Effector CD4-positive, alpha-beta T cell (primary cell): ENCODE measurements at regions not wholly inside any gene's neighbourhood (a gene's known extent, or its start where the extent isn't known, plus 50 kb on each side); places are given as distances from the start of the nearest gene placed in this dataset.

Experiments used
- DNase-seq: peaks from one replicate; pipeline ENCODE4 v3.0.0-alpha.2; 2020

DNA sequence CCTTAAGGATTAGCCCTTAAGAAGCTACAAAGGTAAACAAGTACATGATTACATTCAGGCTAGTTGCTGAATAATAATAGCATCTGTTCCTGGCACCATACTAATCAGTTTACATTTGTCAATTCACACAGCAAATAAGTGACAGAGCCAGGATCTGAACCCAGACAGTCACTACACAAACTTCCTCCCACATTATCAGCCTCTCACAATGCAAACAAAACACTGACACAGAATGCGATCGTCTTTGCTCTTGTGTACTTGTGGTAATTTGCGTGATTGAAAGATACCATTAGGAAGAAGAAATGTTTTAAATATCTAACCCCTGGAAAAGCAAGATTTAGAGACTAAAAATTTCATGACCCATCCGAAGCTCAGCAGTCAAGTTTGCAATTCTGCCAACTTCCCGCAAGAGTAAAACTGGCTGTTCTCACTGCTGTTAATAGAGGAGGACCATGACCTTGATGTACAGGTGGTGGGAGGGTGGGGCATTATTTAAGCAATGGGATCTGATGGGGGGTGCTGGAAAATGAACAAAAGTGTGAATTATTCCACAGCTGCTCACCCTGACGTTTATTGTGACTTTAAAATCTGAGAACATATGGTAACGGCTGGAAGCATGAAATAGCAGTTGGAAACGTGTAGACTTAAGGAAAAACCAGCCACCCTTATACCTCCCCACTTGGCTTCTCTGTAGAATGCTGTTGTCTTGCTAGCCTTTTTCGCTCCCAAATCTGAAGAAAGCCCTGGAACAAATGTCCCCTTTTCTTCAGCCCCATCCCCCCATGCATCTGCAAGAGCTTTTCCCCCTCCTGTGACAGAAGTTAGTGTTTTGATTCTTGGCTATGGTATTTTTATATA is 95.3 kb upstream of the ARMC2 start:
- no peak for DNase-seq

DNA sequence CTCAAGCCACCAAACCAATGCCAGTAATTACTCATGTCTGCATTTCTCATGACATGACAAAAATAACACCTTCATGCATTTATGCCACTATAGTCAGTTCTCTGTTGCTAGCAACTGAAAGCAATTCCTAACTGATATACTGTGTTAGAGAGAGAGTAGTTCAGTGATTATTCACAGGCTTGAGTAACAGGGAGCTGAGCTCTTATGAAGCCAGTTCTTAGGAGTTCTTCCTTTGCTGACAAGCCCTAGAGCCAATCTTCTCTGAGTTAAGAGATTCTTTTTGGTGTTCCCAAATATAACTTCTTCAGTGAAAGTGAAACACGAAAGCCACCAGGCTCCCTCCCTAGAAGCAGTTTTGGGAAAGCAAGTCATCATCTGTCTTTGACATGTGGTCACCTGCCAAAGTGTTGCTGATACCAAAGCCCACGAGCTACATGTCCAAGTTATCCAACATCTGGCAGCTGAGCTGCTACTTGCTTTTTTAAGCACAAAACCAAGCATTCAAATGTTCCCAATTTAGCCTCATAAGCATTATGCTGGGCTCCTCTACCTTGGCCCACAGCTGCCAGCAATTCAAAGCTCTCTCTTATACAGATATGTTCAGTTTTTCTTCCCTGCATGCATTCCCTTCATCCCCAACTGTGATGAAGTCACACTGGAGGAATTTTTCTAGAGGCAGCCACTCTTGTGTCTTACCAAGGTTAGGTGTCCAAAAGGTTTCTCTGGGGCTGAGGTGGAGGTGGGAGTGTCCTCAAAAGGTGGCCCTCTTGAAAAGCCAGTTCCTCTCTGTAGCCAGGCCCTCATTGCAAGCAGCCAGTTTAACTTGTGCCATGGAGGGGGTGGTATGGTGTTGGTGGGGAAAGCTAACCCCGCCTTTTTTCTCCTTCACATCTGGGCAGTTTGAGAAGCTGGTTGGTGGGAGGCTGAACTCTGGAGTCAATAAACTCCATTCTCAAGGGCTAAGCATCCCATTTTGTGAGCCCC is 92.7 kb upstream of the ARMC2 start:
- DNase-seq = no peak

DNA sequence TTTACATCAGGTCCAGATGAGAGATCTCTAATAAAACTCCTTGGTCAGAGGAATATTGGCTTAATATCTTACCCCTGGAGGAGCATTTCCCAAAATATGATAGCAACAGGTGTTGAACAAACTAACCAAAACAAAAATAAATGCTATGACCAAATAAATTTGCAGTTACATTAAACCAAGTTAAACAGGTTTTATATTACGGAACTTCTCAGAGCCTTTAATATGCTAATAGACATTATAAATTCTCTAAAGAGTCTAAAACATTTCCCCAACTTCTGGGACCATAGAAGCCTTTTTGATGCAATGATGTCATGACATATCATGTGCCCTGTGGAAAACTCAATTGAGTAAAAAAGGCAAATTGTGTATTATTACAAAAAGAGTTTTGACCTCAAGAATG is 90.9 kb upstream of the ARMC2 start:
- DNase-seq = no peak

DNA sequence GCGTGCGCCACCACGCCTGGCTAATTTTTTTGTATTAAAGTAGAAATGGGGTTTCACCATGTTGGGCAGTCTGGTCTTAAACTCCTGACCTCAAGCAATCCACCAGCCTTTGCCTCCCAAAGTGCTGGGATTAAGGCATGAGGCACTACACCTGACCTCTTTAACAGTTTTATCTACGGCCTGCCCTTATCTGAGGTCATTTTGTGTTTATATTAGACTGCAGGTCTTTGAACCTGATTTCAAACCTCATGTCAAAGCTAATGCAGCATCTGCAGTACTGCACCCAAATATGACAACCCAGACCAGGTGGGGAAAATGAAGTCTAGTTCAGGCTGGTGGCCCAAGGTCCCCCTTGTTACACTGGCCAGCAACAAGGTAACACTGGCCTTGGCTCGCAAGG is 89.3 kb upstream of the ARMC2 start:
- no peak for DNase-seq

DNA sequence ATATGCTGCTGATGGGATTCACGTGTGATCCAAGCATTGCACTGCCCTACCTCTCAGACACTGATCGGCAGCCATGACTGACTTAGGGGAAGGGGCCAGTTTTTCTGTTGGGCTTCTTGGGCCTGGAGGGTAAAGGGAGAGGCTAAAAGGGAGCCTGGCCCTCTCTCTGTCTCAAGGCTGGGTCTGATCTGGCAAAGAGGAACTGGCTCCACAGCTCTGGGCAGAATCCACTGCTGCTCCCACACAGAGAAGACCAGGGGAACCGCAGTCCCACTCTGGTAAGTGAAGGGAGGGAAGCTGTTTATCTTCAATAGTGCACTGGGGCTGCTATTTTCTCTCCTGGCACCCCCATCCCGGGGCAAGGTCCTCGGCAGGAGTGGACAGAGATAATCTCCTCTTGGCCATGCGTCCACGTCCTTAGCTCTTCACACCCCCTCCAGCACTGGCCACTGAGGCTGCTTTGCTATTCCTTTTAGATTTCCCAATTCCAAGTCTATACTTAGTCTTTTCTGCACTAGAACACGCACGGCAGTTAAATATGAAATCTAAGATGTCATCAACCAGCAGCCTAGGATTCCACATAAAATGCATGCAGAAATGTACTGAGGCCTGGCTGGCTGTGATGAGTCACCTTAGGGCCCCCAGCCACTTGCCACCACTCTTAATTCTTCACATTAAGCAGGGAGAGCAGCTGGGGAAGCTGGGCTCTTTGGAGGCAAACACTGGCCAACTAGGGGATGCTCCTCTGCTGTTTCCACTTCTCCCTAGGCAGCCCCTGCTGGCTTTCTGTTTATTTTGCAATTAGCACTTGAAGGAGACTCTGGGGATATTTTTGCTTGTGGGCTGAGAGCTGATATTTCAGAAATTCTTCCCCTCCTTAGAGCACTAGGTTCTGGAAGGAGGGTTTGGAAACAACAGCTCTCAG is 87.8 kb upstream of the ARMC2 start:
- DNase-seq = no peak

DNA sequence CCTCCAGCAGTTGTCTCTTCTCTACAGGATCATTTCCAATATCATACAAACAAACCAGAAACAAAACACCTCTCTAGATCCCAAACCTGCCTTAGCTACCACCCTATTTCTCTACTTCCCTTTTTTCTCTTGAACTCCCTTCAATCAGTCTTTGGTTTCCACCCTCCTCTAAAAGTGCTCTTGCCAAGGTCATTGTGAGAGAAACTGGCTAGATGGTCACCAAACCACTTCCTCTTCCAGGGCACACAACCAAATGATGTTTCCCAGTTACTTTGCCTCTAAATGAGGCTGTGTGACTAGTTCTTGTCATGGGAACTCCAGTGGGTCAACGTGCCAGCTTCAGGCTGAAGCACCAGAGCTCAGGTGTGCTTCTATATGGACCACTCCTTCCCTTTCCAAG is 85.8 kb upstream of the ARMC2 start:
- DNase-seq = no peak

DNA sequence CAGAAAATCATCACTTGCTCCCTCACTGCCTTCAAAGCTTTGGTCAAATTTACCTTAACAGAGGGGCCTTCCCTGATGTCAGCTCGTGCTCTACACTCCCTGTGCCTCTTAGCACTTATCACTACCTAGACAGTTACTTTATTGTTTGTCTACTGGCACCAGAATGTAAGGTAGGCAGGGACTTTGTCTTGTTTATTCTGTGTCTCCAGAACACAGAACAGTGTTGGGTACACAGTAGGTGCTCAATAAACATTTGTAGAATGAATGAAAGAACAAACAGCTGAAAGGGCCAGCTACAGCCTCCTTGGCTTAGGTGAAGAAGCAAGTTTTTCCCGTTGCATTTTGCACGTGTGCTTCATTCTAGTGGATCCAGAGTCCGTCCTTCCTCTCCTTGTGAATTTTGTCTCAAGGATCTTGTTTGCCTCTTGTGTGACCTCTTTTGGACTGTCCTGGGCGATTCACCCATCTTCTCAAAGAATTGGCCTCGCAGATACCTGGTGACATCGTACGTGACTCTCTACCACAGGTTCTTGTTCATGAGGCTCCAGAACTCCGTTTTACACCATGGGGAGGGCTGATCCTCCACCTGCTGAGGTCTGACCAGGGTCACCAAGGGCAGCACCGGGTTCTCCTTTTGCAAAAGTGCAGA is 84.2 kb upstream of the ARMC2 start:
- no peak for DNase-seq

DNA sequence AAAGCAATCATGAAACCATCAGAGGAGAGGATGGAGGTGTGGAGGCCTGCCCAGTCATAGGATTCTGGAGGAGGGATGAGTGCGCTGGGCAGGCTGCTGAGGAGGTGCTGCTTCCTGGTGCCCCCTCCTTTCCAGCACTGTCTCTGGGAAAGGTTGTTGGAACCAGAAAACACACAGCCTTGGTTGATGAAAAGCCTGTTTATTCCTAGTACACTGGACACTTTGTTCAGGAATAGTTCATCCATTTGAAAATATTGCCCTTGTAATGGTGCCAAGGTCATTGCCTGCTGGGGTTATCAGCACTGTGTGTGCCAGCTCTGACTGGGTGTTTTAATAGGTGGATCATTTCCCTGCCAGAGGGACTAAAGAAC is 83.7 kb upstream of the ARMC2 start:
- no peak for DNase-seq

DNA sequence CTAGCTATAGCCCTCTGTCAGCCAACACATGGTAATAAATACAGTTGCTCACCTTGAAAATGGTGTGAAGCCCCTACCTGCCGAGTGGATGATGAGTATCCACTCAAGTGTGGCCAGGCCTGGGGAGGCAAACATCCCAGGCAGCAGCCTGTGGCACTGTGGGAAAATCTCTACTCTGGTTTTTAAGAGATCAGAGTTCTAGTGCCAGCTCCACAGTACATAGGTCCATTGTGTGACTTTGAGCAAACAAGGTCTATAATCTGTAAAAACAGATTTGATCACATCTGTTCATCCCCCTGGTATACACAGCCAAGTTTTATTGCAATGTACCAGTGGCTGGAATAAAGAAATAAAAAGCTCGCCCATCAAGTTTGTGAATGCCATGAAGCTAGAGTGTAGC is 82.7 kb upstream of the ARMC2 start:
- no peak for DNase-seq

DNA sequence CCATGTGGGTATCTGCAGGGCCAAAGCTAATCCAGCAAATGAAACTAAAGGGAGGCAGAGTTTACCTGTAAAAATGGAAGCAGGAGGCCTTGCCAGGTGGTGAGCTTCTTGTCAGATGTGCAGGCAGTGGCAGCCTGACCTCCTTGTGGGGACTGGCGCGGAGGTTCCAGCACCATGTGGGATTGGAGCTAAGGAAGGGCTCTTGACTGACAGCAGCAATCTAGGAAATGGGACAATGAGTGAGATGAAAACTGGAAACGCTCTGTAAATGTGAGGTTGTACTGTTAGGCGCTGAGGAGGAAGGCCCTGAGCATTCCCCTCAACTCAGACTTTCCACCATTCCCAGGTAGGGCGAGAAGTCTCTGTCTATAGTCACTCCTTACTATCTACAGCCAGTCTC is 81.8 kb upstream of the ARMC2 start:
- no peak for DNase-seq

DNA sequence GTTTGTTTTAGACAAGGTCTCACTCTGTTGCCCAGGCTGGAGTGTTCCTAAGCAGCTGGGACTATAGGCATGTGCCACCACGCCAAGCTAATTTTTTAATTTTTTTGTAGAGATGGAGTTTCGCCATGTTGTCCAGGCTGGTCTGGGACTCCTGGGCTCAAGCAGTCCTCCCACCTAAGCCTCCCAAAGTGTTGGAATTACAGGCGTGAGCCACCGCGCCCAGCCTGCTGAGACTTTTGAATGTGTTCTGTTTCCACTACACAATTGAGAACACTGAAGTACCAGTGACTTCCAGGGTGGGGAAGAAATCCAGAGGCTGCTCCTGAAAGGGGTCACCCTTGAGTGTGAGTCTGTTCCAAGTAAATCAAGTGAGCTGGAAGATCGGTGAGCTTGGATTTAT is 81.3 kb upstream of the ARMC2 start:
- DNase-seq = no peak

DNA sequence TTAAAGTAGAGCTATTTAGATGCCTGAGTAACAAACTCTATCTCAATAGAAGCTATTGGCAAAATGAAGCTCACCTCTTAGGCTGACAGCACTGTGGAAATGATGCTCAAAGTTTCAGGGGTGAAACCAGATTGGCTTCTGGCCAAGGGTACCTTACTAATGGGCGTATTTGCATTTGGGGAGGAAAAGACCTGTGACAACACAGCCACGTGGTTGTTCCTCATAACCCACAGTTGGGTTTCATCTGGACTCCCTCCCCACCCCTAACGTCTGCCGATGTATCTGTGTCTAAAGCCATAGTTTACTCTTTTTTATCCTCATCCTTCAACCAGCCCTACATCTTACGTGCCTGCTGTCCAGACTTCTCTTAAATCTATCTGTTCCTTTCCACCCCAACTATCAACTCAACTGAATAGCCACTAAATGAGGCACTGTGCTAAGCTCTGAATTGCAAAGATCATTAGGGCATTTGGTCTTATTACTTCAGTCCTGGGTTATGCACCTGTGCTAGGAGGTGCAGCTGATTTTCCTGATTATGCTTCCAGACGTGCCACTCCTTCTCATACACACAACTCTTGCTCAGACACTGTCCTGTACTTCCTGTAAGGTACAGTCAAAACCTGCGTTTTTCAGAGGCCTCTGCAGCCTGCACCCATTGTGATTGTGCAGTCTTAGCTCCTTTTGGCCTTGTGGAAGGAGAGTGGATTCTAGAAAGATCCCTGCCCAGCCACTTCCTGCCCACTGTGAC is 80.6 kb upstream of the ARMC2 start:
- DNase-seq = no peak

DNA sequence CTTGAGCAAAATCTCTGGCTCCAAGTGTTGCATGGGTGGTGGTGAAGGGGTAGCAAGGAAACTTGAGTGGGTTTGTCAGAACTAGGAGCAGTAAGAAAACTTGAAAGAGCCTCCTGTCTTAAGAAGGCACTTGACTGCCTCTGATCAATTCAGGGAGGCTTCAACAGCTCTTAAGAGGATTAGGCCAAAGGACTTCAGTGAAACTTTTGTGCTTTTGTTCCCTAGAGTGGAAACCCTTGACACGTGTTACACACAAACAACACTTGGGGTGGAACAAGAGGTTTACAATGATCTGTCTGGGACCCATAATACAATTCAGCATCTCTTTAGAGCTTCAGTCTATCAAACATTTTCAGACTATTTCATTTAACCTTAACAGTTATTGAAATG is 80.1 kb upstream of the ARMC2 start:
- no peak for DNase-seq

DNA sequence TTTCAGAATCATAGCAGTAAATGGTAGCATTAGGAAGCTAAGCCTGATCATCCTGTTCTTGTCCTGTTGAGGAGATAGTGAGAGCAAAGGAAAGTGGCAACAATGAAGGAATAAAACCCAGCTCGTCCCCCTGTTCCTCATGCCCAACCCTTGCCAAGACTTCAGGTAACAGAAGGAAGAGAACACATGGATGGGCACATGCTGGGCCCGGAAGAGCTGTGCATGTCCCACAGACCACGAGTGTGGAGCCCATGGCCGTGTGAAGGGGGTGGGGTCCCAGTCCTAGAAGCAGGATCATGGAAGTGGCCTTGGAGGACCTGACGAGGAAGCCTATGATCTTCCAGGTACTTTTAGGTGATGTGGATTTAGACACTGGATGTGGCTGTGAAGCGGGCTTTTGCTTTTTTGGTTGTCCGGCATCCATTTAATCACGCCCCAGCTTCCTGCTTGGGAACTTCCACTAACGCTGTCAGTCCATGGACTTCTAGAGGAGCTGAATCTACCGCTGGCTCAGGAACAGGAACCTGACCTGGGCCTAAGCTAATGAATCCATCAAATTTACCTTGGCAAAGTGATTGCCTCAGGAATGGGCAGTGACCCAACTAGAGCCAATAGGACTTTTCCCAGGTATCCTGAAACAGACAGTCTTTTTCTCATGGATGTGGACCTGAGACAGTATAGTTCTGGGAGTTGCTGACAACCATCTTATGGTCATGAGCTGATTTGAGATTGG is 79.3 kb upstream of the ARMC2 start:
- no peak for DNase-seq

DNA sequence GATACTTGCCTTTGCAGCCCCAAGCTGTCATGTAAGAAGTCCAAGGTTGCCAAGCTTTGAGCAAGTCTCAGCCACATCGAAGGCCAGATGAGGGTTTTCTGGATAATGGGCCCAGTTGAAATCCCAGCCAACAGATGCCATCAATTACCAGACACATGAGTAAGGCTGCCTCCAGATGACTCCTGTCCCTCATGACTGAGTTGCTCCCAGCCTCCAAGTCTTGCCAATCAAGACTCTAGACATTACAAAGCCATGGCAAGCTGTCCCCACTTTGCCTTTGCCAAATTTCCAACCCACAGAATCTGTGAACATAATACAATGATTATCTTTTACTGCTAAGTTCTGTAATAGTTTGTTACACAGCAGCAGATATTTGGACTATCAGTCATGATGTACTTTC is 76.8 kb upstream of the ARMC2 start:
- DNase-seq = no peak

DNA sequence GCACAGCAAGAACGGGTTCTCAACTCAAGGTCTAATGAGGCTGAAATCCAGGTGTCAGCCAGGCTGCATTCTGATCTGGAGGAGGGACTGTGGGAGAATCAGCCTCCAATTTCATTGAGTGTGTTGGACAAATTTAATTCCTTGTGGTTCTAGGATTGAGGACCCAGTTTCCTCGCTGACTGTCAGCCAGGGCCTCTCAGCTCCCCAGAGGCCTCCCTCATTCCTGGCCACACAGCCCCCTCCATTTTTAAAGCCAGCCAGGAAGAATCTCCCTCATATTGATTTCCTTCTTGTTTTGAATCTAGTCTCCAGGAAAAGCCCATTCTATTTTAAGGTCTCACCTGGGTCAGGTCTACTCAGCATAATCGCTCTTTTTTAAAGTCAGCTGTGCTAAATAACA is 73.7 kb upstream of the ARMC2 start:
- no peak for DNase-seq

DNA sequence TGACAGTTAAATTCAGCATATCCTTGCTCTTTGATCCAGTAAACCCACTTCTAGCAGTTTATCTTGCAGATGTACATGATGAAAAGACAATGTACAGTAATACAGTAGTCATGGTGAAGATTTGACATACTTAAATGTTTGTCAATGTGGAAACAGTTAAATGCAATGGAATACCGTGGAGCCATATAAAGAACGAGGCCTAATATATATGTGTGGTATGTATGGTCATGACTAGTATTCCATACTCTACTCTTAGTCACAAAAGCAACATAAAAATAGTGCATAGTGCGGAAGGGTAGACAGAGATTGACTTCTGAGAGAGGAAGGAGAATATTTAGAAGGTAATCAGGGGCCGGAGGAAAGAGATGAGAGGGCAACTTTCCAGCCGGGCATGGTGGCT is 70.7 kb upstream of the ARMC2 start:
- no peak for DNase-seq

DNA sequence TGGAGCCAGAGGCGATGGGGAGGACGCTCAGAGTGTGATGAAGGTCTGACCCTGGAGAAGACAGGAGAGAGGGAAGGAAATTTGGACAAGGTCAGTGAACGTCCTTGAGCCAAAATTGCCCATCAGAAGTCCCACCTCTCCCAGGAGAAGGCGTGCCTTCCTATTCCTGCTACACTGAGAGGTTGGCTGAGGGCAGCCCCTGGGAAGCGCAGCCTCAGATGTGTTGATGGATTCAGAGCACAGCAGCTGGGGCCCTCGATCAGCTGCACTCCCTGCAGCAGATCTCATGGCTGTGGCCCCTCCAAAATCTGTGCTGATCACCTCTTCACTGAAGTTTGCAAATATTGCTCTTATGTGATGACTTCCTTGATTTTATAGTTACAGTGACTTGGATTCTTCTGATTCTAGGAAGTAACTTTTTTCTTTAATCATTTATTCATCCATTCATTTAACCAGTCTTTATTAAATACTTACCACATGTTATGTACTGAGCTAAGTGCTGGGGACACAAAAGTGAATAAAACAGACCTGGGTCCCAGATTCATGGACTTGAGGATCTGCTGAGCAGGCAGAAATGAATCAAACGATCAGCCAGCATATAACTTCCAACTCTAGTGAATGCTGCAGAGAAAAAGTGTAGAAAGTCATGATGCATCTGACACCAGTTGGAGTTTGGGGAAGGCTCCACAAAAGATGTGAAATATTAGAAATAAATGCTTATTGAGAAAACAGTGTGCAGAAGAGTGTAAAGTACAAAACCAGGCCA is 69.6 kb upstream of the ARMC2 start:
- no peak for DNase-seq

DNA sequence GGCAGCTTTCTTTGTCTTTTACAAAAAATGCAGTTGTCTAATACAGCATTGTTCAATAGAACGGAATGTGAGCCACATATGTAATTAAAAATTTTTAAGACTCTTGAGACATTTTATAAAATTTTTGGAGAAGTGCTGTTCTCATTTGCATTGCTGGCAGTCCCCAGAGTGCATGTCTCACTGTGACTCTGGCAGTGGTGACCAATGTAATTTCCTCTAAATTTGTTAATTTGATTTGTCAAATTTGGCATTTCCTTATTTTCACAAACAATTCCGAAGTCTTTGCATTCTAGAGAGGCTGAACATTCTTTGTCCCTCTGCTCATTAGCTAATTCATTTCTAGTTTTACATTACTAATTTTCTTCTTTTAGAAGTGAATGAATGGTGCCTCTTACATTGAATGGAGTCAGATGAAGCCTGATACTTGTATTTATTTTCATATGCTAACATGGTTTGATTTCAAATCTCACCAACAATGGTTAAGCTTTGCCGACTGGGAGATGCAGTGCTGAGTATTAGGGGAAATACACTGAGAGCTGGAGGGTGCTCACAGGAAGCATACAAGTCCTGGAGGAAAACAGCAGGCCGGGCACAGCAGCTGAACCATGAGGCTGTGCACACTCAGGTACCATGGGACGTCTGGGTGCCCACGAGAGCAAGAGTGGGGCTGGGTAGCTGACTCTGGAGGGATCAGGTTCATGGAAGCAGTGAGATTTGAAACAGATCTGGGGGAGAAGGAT is 68.5 kb upstream of the ARMC2 start:
- DNase-seq = no peak
